T-helper 2 cell treated with Interferon-gamma antibody and Interleukin-4, amounts not matched to agents 5 μg/mL and 100 μg/mL, for 36 hours (primary cell): ENCODE measurements at regions not wholly inside any gene's neighbourhood (a gene's known extent, or its start where the extent isn't known, plus 50 kb on each side); places are given as distances from the start of the nearest gene placed in this dataset.

Experiments used
- DNase-seq: peaks from one replicate; pipeline ENCODE4 v3.0.0; 2021; ENCODE audit warnings: low spot score
- H3K27ac Mint-ChIP-seq: one replicate; pipeline ENCODE4 v1.8.0; 2021; ENCODE audit warnings: mild to moderate bottlenecking, mixed read lengths
- H3K27me3 Mint-ChIP-seq: one replicate; pipeline ENCODE4 v1.8.0; 2021; ENCODE audit warnings: low read depth, mixed read lengths
- H3K36me3 Mint-ChIP-seq: one replicate; pipeline ENCODE4 v1.8.0; 2021; ENCODE audit warnings: low read depth, mixed read lengths
- H3K4me1 Mint-ChIP-seq: one replicate; pipeline ENCODE4 v1.8.0; 2021; ENCODE audit warnings: low read depth, mixed read lengths
- H3K4me3 Mint-ChIP-seq: one replicate; pipeline ENCODE4 v1.8.0; 2022; ENCODE audit warnings: mild to moderate bottlenecking, moderate library complexity, mixed read lengths
- H3K9me3 Mint-ChIP-seq: one replicate; pipeline ENCODE4 v1.8.0; 2021; ENCODE audit warnings: mixed read lengths

DNA sequence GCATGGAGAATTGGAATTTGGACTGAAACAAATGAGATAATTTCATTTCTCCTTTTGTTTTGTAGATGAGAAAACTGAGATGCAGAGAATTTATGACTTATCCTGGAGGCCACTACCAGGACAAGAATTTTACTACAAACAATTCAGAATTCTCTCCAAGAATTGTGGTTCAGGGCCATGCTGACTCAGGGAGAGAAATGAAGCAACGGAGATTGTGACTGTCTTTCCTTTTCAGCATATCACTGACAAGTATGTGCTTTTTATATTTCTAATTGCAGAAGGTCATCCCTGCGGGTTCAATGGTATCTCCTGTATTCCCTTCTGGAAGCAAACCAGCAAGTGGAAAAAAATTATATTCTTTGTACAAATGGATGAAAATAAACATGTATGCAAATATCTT is 170.8 kb upstream of the MITF start:
- Mint-ChIP-seq H3K36me3 (no peaks in the 10 kb centered on the region), H3K27ac (no peak overlapping the region), H3K4me1 (no peaks in the 10 kb centered on the region), H3K27me3 (no peaks in the 10 kb centered on the region), H3K4me3 (no peak overlapping the region), H3K9me3 (no peaks in the 10 kb centered on the region)
- no peak for DNase-seq

DNA sequence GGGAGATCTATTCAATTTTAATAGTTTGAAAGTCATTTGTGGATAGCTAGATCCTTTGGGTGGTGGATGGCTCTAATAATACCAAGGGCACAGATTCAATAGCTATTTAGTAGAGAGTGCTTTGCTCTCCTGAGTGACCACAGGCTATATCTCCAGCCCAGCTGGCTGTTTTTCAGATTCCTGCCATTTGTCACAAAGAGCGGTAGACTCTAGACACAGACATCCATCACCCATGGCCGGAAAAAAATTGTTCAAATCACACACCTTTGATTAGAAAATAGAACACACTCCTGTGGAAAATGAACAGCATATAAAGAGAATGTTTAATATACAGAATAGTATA is 171.6 kb upstream of the MITF start:
- H3K4me3 Mint-ChIP-seq = no peak overlapping the region
- H3K27ac Mint-ChIP-seq = no peak overlapping the region
- H3K9me3 Mint-ChIP-seq = no peaks in the 10 kb centered on the region
- H3K36me3 Mint-ChIP-seq = no peaks in the 10 kb centered on the region
- no peak for DNase-seq
- no peaks in the 10 kb centered on the region for H3K4me1 Mint-ChIP-seq
- H3K27me3 Mint-ChIP-seq = no peaks in the 10 kb centered on the region

DNA sequence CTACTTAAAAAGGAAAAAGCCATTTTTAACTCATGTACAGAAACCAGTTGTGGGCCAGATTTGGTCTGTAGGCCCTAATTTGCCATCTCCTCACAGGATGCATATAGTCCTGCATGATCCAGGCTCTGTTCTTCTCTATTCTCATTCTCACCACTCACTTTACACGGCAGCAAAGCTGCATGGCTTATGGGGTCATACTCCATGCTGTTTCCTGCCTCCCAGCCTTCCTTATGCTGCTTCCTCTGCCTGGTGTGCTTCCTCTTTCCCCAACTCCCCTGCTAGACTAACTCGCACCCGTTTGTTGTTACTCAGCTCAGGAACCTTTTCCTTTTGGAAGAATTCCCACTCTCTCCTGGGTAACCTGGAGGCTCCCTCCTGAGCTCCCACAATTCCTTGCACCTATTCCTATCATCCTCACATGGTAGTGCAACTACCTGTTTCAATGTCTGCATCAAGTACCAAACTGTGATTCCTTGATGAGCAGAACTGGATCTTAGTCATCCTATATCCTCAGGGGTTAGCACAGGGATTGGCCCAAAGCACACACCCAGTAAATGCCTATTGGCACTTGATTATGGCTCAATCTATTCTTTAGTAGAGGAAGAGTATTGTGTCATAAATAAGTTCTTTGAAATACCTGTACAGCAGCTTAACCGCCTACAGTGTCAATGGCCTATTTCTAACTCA is 172.1 kb upstream of the MITF start:
- no peaks in the 10 kb centered on the region for H3K9me3 Mint-ChIP-seq
- no peaks in the 10 kb centered on the region for H3K36me3 Mint-ChIP-seq
- H3K27me3 Mint-ChIP-seq = no peaks in the 10 kb centered on the region
- no peak overlapping the region for H3K27ac Mint-ChIP-seq
- no peak for DNase-seq
- H3K4me1 Mint-ChIP-seq = no peaks in the 10 kb centered on the region
- H3K4me3 Mint-ChIP-seq = no peak overlapping the region

DNA sequence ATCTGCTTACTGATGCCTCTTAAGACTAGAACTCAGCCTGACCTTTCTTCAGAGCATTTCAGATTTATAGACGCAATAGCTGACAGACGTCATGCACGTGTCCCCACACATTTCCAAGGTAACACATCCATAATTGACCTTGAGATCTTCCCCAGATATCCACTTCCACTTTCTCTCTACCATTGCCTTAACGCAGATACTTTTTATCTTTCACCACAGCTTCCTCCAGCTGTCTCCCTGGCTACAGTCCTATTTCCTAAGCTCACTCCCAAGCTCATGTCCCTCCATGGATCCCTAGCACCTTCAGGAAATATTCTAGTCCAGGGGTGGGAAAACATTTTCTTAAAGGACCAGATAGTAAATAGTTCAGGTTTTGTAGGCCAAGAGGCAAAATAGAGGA is 173.0 kb upstream of the MITF start:
- no peaks in the 10 kb centered on the region for H3K9me3 Mint-ChIP-seq
- H3K4me1 Mint-ChIP-seq = no peaks in the 10 kb centered on the region
- no peak for DNase-seq
- H3K27me3 Mint-ChIP-seq = no peaks in the 10 kb centered on the region
- H3K27ac Mint-ChIP-seq = no peak overlapping the region
- H3K4me3 Mint-ChIP-seq = no peak overlapping the region
- H3K36me3 Mint-ChIP-seq = no peaks in the 10 kb centered on the region

DNA sequence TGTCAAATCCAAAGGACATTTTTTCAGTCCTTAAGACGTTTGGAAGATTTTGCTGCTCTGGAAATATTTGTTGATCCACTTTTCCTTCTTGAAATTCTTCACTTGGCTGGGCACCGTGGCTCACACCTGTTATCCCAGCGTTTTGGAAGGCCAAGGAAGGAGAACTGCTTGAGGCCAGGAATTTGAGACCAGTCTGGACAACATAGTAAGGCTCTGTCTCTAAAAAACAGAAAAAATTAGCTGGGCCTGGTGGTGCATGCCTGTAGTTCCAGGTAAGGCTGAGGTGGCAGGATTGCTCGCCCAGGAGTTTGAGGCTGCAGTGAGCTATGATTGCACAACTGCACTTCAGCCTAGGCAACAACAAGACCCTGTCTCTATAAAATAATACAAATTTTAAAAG is 173.9 kb upstream of the MITF start:
- no peak for DNase-seq

DNA sequence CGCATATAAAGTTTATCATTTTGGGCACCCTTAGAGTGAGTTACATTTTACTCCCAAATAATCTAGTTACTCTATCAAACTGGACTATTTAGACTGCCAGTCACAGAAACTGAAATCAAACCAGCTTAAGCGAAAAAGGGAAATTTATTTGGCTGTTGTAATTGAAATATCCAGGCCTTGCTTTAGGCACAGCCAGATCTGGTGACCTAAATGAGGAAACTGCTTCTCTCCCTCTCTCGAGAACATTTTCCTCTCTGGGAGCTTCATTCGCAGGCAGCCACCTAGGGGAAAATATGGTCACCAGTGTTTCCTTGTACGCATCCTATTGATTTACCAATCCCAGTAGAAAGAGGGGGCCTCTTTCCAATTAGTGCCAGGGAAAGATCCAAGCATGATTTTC is 175.3 kb upstream of the MITF start:
- Mint-ChIP-seq H3K27ac (no peak overlapping the region), H3K27me3 (no peaks in the 10 kb centered on the region), H3K9me3 (no peaks in the 10 kb centered on the region), H3K4me1 (no peaks in the 10 kb centered on the region), H3K4me3 (no peak overlapping the region), H3K36me3 (no peaks in the 10 kb centered on the region)
- DNase-seq = no peak

More for the DNA sequence above, 173.9 kb upstream of the MITF start:
- no peak overlapping the region for H3K27ac Mint-ChIP-seq
- H3K4me3 Mint-ChIP-seq = no peak overlapping the region
- no peaks in the 10 kb centered on the region for H3K4me1 Mint-ChIP-seq
- H3K9me3 Mint-ChIP-seq = no peaks in the 10 kb centered on the region
- no peaks in the 10 kb centered on the region for H3K27me3 Mint-ChIP-seq
- no peaks in the 10 kb centered on the region for H3K36me3 Mint-ChIP-seq

DNA sequence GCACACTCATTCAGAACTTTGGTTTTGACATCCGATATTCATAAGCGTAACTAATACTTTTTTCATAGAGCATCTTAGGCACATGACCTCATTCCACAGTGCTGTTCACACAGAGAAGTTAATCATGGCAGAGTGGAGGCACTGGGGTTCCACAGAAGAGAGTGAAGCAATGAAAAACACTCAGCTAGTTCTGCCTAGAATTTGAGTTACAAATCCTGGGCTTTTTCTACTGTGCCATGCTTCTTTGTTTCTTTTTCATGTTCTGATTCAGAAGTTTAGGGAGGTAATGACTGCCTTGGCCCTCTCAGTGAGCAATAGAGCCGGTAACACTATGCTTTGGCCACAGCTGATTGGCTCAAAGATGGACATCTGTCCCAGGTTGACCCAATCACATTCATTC is 176.1 kb upstream of the MITF start:
- H3K4me1 Mint-ChIP-seq = no peaks in the 10 kb centered on the region
- no peak overlapping the region for H3K4me3 Mint-ChIP-seq
- H3K27ac Mint-ChIP-seq = no peak overlapping the region
- DNase-seq = no peak
- H3K27me3 Mint-ChIP-seq = no peaks in the 10 kb centered on the region
- H3K9me3 Mint-ChIP-seq = no peaks in the 10 kb centered on the region
- no peaks in the 10 kb centered on the region for H3K36me3 Mint-ChIP-seq

DNA sequence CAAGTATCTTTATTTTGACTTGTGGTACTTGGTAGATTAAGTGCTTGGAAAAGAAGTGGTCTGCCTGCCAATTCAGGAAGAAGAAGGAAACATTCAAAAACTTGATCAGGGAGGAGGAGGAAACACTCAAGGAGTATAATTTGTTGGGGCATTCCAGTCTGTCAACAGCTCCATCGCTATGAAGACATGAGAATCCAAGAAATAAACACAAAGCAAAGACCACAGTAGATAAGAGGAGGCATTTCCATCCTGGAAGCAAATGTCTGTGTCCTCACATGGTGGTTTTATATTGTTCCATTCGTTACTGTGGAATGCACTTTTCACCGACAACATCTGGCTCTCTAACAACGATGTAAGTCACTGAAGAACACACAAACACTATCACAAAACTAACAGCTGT is 176.1 kb upstream of the FRMD4B start:
- Mint-ChIP-seq H3K27ac (no peak overlapping the region), H3K9me3 (no peaks in the 10 kb centered on the region), H3K36me3 (no peaks in the 10 kb centered on the region), H3K4me1 (no peaks in the 10 kb centered on the region), H3K4me3 (no peak overlapping the region), H3K27me3 (no peaks in the 10 kb centered on the region)
- no peak for DNase-seq

DNA sequence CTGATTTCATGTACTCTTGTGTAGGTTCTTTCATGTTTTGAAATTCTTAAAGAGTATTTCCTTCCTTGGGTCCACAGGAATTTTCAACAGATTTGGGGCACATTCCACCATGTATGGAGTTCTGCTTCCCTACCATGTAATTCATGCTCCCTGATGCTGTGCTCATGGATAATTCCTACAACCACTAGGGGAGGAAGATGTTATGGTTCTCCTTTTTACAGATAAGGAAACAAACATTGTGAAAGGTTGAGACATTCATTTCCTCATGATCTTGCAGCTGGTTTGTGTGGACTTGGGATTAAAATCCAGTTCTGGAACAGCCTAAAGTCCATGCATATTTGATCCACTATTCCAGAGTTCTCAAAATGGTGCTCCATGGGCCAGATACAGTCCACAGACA is 174.9 kb upstream of the FRMD4B start:
- Mint-ChIP-seq H3K4me3 (no peak overlapping the region), H3K27ac (no peak overlapping the region), H3K36me3 (no peaks in the 10 kb centered on the region), H3K27me3 (no peaks in the 10 kb centered on the region), H3K9me3 (no peaks in the 10 kb centered on the region), H3K4me1 (no peaks in the 10 kb centered on the region)
- DNase-seq = no peak

DNA sequence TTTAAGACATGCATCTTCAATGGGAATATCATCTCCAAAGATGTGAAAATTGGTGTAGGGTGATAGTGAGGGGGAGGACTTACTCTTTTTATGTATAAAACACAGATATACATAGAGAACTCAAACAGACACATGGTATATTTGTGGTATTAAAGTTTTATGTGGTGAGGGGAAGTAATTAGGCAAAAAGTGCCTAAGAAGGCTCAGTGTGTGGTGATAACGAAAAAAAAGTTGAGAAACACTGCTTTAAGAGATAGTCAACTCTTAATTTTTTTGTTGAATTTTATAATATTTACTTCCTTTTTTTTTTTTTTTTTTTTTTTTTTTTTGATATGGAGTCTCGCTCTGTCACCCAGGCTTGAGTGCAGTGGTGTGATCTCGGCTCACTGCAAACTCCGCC is 174.2 kb upstream of the FRMD4B start:
- no peak overlapping the region for H3K27ac Mint-ChIP-seq
- H3K27me3 Mint-ChIP-seq = no peaks in the 10 kb centered on the region
- no peaks in the 10 kb centered on the region for H3K9me3 Mint-ChIP-seq
- no peak overlapping the region for H3K4me3 Mint-ChIP-seq
- no peak for DNase-seq
- H3K36me3 Mint-ChIP-seq = no peaks in the 10 kb centered on the region
- H3K4me1 Mint-ChIP-seq = no peaks in the 10 kb centered on the region

DNA sequence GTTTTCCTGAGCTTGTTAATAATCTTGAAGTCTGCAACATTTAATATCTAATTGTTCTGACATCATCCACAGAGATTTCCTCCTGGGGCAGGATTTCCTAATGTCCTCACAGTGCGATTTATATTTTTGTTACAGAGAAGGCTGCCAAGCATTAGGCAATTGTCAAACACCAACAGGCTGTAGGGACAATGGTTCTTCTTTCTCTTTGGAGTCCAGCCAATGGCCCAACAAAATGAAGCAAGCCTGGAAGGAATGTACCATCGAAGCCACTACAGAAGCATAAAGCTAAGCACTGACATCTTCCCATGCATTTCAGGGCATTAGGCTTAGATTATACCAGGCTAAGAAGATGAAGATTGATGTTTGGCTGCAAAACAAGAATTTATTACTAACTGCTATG is 173.0 kb upstream of the FRMD4B start:
- no peaks in the 10 kb centered on the region for H3K4me1 Mint-ChIP-seq
- H3K36me3 Mint-ChIP-seq = no peaks in the 10 kb centered on the region
- no peak overlapping the region for H3K4me3 Mint-ChIP-seq
- no peaks in the 10 kb centered on the region for H3K27me3 Mint-ChIP-seq
- no peak overlapping the region for H3K27ac Mint-ChIP-seq
- H3K9me3 Mint-ChIP-seq = no peaks in the 10 kb centered on the region
- no peak for DNase-seq

DNA sequence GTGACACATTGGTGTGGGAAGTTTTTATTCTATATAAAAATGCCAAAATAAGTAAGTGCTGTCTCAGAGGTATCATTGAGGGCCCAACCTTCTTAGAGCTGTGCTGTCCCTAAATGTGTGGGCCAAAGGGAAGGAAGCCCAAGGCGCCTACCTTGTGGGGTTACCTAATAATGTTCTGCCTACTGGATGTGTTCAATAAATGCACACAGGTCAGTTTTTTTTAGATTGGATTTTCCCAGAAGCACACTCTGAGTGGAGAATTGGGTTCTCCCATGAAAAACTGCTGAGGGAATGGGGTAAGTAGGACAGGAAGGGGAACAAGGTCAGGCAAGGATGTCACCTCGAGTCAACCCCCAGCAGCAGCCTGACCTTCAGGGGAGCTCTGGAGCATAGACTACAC is 168.7 kb upstream of the FRMD4B start:
- Mint-ChIP-seq H3K9me3 (no peaks in the 10 kb centered on the region), H3K4me1 (no peaks in the 10 kb centered on the region), H3K27me3 (no peaks in the 10 kb centered on the region), H3K4me3 (no peak overlapping the region), H3K27ac (no peak overlapping the region), H3K36me3 (no peaks in the 10 kb centered on the region)
- DNase-seq = no peak

DNA sequence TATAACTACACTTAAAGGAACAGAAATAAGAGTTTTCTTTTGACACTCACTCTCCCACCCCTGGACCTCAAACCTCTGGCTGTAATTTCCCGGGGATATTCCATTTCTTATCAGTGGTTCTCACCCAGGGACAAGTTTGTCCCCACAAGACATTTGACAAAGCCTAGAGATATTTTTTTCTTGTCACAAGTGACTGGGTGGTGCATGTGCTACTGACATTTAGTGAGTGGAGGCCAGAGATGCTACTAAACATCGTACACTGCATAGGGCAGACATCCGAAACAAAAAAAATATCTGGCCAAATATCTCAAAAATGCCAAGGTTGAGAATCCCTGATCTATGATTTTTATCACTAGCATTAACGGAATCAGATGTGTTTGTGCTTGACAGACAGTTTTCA is 168.0 kb upstream of the FRMD4B start:
- H3K27ac Mint-ChIP-seq = no peak overlapping the region
- no peaks in the 10 kb centered on the region for H3K4me1 Mint-ChIP-seq
- H3K4me3 Mint-ChIP-seq = no peak overlapping the region
- DNase-seq = no peak
- H3K27me3 Mint-ChIP-seq = no peaks in the 10 kb centered on the region
- no peaks in the 10 kb centered on the region for H3K36me3 Mint-ChIP-seq
- no peaks in the 10 kb centered on the region for H3K9me3 Mint-ChIP-seq

DNA sequence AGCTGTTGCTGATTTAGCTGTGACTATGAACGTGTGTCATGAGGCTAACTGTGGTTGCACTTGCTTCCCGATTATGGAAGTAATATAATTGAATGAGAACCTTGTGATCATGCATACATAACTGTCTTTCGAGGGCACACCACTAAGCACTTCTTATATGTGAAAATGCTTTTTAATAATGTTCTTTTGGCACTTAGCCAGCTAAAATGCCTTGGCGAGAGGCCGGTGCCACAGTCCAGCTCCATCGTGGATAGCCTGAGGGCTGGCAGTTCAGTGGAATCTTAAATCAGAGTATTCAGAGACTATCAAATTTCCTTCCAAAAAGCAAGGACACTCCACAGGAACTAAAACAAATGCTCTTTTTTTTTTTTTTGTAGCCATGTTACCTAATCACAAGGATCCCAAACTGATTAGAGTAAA is 161.6 kb upstream of the FRMD4B start:
- H3K9me3 Mint-ChIP-seq = no peaks in the 10 kb centered on the region
- no peak overlapping the region for H3K4me3 Mint-ChIP-seq

DNA sequence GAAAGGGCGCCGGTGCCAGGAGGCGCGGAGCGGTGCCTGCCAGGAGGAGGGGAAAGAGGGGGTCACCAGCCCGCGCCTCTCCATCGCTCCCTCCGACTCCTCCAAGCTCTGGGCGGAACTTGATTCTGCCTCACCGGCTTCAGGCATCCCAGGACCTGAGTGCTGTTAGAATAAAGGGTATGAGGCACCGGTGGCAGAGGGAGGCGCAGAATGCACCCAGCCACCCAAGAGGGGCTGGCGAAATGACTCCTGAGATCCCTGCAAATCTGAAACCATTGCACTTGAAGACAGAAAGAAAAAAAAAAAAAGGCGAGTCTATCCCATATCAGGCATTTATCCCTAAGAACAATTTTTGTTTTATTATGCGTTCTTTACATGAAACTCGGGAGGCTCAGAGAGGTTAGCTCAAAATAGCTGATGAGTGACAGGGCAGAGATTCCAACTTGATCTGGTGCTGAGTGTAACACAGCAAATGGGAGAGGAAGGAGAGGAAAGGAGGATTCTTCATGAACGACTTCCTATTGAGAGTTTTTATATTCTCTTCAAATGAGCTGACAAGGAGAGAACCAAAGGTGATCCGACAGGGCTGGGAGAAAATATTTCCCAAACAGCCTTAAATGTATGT is 157.0 kb upstream of the FRMD4B start:
- DNase-seq = no peak
- H3K4me1 Mint-ChIP-seq = peaks cover 3% of the 10 kb centered on the region
- no peaks in the 10 kb centered on the region for H3K36me3 Mint-ChIP-seq
- peaks cover 37% of the 10 kb centered on the region for H3K27me3 Mint-ChIP-seq
- H3K27ac Mint-ChIP-seq = no peak overlapping the region
- no peaks in the 10 kb centered on the region for H3K9me3 Mint-ChIP-seq
- H3K4me3 Mint-ChIP-seq = no peak overlapping the region

More for the DNA sequence above, 161.6 kb upstream of the FRMD4B start:
- no peak for DNase-seq
- H3K27me3 Mint-ChIP-seq = peaks cover 14% of the 10 kb centered on the region
- no peaks in the 10 kb centered on the region for H3K36me3 Mint-ChIP-seq
- H3K27ac Mint-ChIP-seq = no peak overlapping the region
- no peaks in the 10 kb centered on the region for H3K4me1 Mint-ChIP-seq
